Skeletal muscle tissue (tissue), 3 donors: ENCODE measurements at regions not wholly inside any gene's neighbourhood (a gene's known extent, or its start where the extent isn't known, plus 50 kb on each side); places are given as distances from the start of the nearest gene placed in this dataset.

Experiments
- H3K27ac ChIP-seq: one replicate; pipeline ENCODE4 v1.7.0; 2013; ENCODE audit warnings: mild to moderate bottlenecking, low read depth, low read length, inconsistent platforms
- H3K27me3 ChIP-seq, 3 donors: one replicate each; pipeline ENCODE4 v1.7.0; 2013; ENCODE audit warnings: low read length in 3 of 3; ENCODE audit not compliant: control insufficient read depth in 3 of 3, insufficient read depth in 3 of 3
- H3K36me3 ChIP-seq, 3 donors: one replicate each; pipeline ENCODE4 v1.7.0; 2013; ENCODE audit warnings: low read length in 3 of 3; ENCODE audit not compliant: control insufficient read depth in 3 of 3, insufficient read depth in 3 of 3
- H3K4me1 ChIP-seq, 3 donors: one replicate each; pipeline ENCODE4 v1.7.0; 2013; ENCODE audit warnings: low read length in 3 of 3, mild to moderate bottlenecking in 3 of 3; ENCODE audit not compliant: control insufficient read depth in 3 of 3, insufficient read depth in 3 of 3
- H3K4me3 ChIP-seq, 3 donors: one replicate each; pipeline ENCODE4 v1.7.0; 2013; ENCODE audit warnings: low read length in 3 of 3
- H3K9ac ChIP-seq, 3 donors: one replicate each; pipeline ENCODE4 v1.7.0; 2013; ENCODE audit warnings: low read length in 3 of 3, mild to moderate bottlenecking in 3 of 3, moderate library complexity in 2 of 3, low read depth in 1 of 3
- H3K9me3 ChIP-seq, 3 donors: one replicate each; pipeline ENCODE4 v1.7.0; 2013; ENCODE audit warnings: low read length in 3 of 3; ENCODE audit not compliant: control insufficient read depth in 3 of 3
- donor health status: Osteomylitis.

DNA sequence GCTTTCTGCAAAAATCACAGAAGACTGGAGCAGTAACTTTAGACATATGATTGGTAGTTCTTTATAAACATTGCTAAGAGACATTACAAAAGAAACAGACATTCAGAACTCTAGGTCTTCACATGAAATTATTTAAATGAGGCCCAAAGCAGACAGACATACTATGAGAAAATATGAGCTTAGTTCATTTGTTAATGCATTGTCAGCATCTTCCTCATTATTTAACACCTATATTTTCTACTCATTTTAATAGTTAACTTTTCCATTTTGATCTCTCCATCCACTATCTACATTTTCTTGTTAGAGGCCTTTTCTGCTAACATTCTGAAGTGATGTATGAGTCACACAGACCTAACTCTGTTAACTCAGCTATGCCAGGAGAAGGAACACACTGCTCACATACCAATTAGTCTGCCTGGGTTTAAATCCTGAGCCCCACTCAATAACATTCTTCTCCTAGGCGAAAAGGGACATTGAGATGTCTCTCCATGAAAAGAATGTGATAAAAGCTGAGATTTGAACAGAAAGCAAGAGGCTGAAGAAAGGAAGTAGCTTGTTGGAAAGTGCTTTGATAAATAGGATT is 400.3 kb upstream of the PKDCC start:
- H3K4me1 ChIP-seq = no peaks in the 10 kb centered on the region
- H3K27ac ChIP-seq = no peak overlapping the region
- H3K36me3 ChIP-seq = no peaks in the 10 kb centered on the region
- H3K4me3 ChIP-seq = no peak overlapping the region
- H3K27me3 ChIP-seq = no peaks in the 10 kb centered on the region
- no peaks in the 10 kb centered on the region for H3K9me3 ChIP-seq
- H3K9ac ChIP-seq = no peak overlapping the region

DNA sequence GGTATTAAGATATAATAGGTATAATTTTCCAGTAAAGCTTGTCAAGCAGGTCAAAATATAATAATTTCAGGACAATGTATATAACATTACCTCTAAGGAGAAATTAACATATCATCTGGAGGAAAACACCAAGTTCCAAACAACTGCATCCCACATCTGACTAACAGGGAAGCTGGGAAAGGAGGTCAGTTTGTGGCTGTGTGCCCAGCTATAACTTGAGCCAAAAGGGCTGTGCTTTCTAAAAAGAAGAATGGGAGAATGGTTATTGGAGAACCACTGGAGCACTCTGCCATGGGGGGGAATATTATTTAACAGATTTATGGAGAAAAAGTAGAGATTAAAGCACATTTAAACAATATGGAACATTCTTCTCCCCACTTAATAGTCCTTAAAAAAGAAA is 390.6 kb upstream of the PKDCC start:
- Histone ChIP-seq H3K36me3 (no peaks in the 10 kb centered on the region), H3K9me3 (no peaks in the 10 kb centered on the region), H3K27me3 (no peaks in the 10 kb centered on the region), H3K27ac (no peak overlapping the region), H3K9ac (no peak overlapping the region), H3K4me3 (no peak overlapping the region), H3K4me1 (no peaks in the 10 kb centered on the region)

DNA sequence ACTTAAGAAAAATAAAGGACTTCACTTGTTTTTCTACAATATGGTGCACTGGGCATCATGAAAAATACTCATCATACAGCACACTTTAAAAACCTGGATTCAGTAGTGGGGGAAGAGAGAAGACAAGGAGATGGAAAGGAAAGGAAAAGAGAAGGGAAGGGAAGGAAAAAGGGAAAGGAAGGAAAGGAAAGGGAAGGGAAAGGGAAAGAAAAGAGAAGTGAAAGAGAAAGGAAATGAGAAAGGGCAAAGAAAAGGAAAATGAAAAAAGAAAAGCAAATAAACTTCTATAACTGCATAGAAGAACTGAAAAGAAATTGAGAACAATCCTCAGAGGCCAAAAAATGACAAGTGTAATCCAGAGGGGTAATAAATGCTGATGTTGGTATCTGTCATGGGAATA is 388.1 kb upstream of the PKDCC start:
- no peaks in the 10 kb centered on the region for H3K36me3 ChIP-seq

DNA sequence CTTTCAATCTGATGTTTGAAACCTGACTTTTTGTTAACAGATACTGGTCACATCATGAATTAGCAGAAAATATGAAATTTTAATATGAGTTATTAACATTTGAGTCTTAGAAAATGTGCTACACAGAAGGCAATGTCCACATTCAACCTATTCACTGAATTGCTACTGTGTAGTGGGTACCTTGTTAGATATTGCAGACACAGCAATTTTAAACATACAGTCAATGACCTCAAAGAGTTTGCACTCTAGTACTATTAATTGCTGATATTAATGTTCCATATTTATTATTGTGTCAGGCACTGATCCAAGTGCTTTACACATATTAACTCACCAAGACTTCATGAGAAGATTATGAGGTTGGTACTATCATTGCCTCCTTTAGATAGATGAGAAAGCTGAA is 385.4 kb upstream of the PKDCC start:
- Histone ChIP-seq H3K4me3 (no peak overlapping the region), H3K27me3 (no peaks in the 10 kb centered on the region), H3K27ac (no peak overlapping the region), H3K4me1 (no peaks in the 10 kb centered on the region), H3K9ac (no peak overlapping the region), H3K36me3 (no peaks in the 10 kb centered on the region), H3K9me3 (no peaks in the 10 kb centered on the region)

More for the DNA sequence above, 388.1 kb upstream of the PKDCC start:
- H3K27ac ChIP-seq = no peak overlapping the region
- no peaks in the 10 kb centered on the region for H3K4me1 ChIP-seq
- no peaks in the 10 kb centered on the region for H3K27me3 ChIP-seq
- no peak overlapping the region for H3K4me3 ChIP-seq
- no peaks in the 10 kb centered on the region for H3K9me3 ChIP-seq
- H3K9ac ChIP-seq = no peak overlapping the region

DNA sequence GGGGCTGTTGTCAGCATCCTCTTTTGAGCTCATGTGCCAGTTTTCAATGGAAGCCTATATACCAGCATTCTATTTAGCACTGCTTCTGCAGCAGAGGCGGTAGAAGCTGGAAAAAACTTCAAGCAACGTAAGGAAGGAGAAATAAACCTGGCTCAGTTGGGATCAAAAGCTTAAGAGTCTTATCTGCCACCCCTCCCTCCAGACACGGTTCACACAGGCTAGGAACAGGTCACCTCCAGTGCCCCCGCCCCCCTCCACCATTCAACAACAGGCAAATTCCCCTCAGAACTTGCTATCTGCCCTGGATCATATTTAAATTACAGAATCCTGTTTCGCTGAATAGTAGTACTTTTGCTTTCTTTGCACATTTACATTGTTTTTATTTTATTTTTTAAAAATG is 384.8 kb upstream of the PKDCC start:
- Histone ChIP-seq H3K27me3 (no peaks in the 10 kb centered on the region), H3K27ac (no peak overlapping the region), H3K4me1 (no peaks in the 10 kb centered on the region), H3K9me3 (no peaks in the 10 kb centered on the region), H3K9ac (no peak overlapping the region), H3K4me3 (no peak overlapping the region), H3K36me3 (no peaks in the 10 kb centered on the region)

DNA sequence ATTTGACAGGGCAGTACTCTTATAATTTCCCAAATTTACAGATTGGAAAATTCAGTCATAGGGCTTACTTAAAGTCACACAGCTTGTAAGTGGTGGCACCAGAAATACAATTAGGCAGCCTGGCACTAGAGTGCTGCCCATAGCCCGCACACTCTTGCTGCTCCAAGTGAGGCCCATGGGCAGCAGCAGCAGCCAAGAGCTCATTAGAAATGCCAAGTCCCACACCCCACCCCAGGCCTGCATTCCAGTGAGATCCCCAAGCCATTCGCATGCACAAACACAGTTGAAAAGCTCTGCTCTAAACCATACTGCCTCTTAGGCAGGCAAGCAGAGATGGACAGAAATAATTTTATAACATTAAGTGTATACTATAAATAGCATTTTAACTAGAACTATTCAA is 379.3 kb upstream of the PKDCC start:
- Histone ChIP-seq H3K27me3 (no peaks in the 10 kb centered on the region), H3K9ac (no peak overlapping the region), H3K4me1 (no peaks in the 10 kb centered on the region), H3K27ac (no peak overlapping the region), H3K36me3 (no peaks in the 10 kb centered on the region), H3K4me3 (no peak overlapping the region), H3K9me3 (no peaks in the 10 kb centered on the region)

DNA sequence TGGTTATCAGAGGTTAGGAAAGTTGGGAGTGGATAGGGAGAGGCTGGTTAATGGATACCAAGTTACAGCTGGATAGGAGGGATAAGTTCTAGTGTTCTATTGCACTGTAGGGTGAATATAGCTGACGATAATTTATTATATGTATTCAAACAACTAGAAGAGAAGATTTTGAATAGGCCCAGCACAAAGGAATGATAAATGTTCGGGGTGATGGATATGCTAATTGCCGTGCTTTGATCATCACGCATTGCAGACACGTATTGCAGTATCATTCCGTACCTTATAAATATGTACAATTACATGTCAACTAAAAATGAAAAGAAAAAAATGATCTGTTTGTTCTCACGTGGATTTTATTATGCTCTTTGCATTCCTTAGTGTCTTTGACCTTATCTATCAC is 369.2 kb upstream of the PKDCC start:
- no peak overlapping the region for H3K9ac ChIP-seq

DNA sequence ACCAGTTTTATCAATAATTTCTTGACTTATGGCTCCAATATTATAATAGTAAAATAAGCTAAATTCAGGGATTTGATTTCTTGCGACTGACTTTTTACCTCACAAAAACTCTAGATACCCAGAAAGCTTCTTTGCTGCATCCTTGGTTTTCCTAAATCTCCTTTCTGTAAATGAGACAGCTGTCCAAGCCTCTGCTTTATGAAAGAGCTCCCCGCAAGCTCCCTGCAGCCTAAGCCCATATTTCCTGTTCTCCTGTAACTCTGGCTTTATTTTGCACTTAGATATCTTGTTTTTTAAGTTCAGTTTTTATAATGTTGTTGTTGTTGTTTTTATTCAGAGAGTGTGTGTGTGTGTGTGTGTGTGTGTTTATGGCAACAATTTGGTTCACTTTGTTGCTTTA is 361.7 kb upstream of the PKDCC start:
- Histone ChIP-seq H3K36me3 (no peaks in the 10 kb centered on the region), H3K27me3 (no peaks in the 10 kb centered on the region), H3K9me3 (no peaks in the 10 kb centered on the region), H3K27ac (no peak overlapping the region), H3K4me1 (no peaks in the 10 kb centered on the region), H3K4me3 (no peak overlapping the region), H3K9ac (no peak overlapping the region)

More for the DNA sequence above, 369.2 kb upstream of the PKDCC start:
- Histone ChIP-seq H3K27me3 (no peaks in the 10 kb centered on the region), H3K4me3 (no peak overlapping the region), H3K4me1 (no peaks in the 10 kb centered on the region), H3K9me3 (no peaks in the 10 kb centered on the region), H3K36me3 (no peaks in the 10 kb centered on the region), H3K27ac (no peak overlapping the region)

DNA sequence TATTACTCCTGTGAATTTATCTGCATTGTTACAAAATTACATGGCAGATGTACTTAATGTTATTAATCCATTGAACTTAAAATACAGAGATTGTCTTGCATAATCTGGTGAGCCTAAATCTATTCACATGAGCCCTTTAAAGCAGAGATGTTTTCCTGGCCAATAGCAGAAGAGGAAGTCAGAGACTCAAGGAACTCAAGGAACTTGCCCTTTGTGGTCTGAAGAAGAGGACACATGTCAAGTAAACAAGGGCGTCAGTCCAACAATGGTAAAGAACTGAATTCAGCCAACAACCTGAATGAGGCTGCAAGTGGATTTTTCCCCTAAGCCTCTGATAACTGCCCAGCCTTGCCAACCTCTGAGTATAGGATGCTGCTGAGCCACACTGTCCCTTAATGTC is 356.3 kb upstream of the PKDCC start:
- H3K9ac ChIP-seq = no peak overlapping the region
- H3K27me3 ChIP-seq = no peaks in the 10 kb centered on the region
- no peaks in the 10 kb centered on the region for H3K36me3 ChIP-seq
- no peaks in the 10 kb centered on the region for H3K4me1 ChIP-seq
- no peak overlapping the region for H3K27ac ChIP-seq
- H3K9me3 ChIP-seq = no peaks in the 10 kb centered on the region
- H3K4me3 ChIP-seq = no peak overlapping the region

DNA sequence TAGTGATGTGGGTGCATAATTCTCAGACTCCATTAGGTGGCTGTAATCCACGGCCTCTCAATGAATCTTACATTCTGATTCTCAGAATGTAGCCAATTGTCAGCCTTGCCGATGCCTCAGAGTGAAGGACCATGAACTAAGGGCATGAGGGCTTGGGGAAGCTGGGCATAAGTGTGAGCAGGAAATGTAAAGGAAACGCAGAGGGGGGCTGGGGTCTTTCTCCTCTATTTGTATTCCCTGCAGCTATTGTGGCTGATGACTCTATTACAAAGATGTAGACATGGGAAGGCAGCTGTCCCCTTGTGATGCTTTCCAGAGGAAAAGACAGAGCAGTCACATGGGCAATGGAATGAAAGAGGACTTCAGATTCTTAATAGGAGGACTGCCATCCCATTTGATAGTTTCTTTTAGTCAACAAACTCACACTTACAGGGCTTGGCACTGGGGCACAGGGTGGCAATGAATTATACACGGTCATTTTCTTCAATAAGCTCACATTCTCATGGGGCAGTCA is 353.2 kb upstream of the PKDCC start:
- Histone ChIP-seq H3K27ac (no peak overlapping the region), H3K4me3 (no peak overlapping the region), H3K9me3 (no peaks in the 10 kb centered on the region), H3K27me3 (no peaks in the 10 kb centered on the region), H3K9ac (no peak overlapping the region), H3K36me3 (no peaks in the 10 kb centered on the region), H3K4me1 (no peaks in the 10 kb centered on the region)
